ENCODE measurements at regions not wholly inside any gene's neighbourhood (a gene's known extent, or its start where the extent isn't known, plus 50 kb on each side); places are given as distances from the start of the nearest gene placed in this dataset.

- Histone ChIP-seq H3K36me3 (ENCODE audit: control insufficient read depth in 1 of 2, insufficient read depth in 2 of 2, low read length in 2 of 2) (no peaks in the 10 kb centered on the region), H3K4me1 (ENCODE audit: control insufficient read depth in 1 of 2, insufficient read depth in 2 of 2, low read length in 2 of 2) (no peaks in the 10 kb centered on the region), H3K4me3 (replicated peaks in 1 of 2; ENCODE audit: low read depth in 1 of 2, low read length in 2 of 2) (no peak overlapping the region), H3K4me2 (ENCODE audit: low read length) (no peak overlapping the region), H3K27me3 (ENCODE audit: insufficient read depth, low read length) (no peaks in the 10 kb centered on the region), H2AFZ (ENCODE audit: low read depth, low read length, poor library complexity, severe bottlenecking) (no peak overlapping the region), H3K9me2 (ENCODE audit: insufficient read depth) (no peaks in the 10 kb centered on the region), H3K27ac (ENCODE audit: low read depth, low read length) (no peak overlapping the region), H3K79me2 (ENCODE audit: insufficient read depth, low read length) (no peaks in the 10 kb centered on the region), H3K9ac (ENCODE audit: low read length) (no peak overlapping the region), H4K20me1 (ENCODE audit: insufficient read depth) (no peaks in the 10 kb centered on the region), H3K9me3 (ENCODE audit: control insufficient read depth in 1 of 2, insufficient read depth in 1 of 2, low read depth in 1 of 2, low read length in 2 of 2) (peaks cover 0 to 4% of the 10 kb centered on the region in 2 experiments; a peak in 2 of 4 replicates)
- intact Hi-C loops (cut with micrococcal nuclease), result no loop called here
- no peak for DNase-seq (ENCODE audit: low read depth, low spot score)
- no TSS peak for BruUV-seq (replicated peaks)
- RAD21 ChIA-PET (ENCODE audit: low non-redundant PET in 1 of 2, low total read pairs in 2 of 2, uncharacterized antibody in 2 of 2, unreplicated experiment in 2 of 2), result no interaction called here
- ATAC-seq, result no peak
- TF ChIP-seq FOSL1 (IDR thresholded peaks at IDR 0.05; ENCODE audit: low read depth) (no peak), POLR2AphosphoS5 (IDR thresholded peaks at IDR 0.05; ENCODE audit: low read depth, low read length) (no peak), ELF1 (IDR thresholded peaks at IDR 0.05; ENCODE audit: borderline replicate concordance, low read depth) (no peak), POLR2A (IDR thresholded peaks at IDR 0.05; ENCODE audit: borderline replicate concordance, extremely low read depth, insufficient read depth, insufficient read length) (no peak), JUND (IDR thresholded peaks at IDR 0.05) (no peak), CBX3 (IDR thresholded peaks at IDR 0.05; ENCODE audit: low read depth) (no peak), RAD21 (IDR thresholded peaks at IDR 0.05; ENCODE audit: low read depth) (no peak), SIN3A (IDR thresholded peaks at IDR 0.05; ENCODE audit: low read depth) (no peak), SP1 (IDR thresholded peaks at IDR 0.05; ENCODE audit: low read depth) (no peak), EZH2phosphoT487 (IDR thresholded peaks at IDR 0.05; ENCODE audit: borderline replicate concordance) (no peak), TCF7L2 (IDR thresholded peaks at IDR 0.05; ENCODE audit: borderline replicate concordance, extremely low read depth, insufficient read depth, insufficient read length) (no peak), ZFX (IDR thresholded peaks at IDR 0.05) (no peak), CTCF (IDR thresholded peaks at IDR 0.05 in 2 of 3, conservative IDR thresholded peaks at IDR 0.05 in 1 of 3; ENCODE audit: borderline replicate concordance in 1 of 3, insufficient read depth in 1 of 3, low read depth in 2 of 3, low read length in 2 of 3) (no peak), SRF (IDR thresholded peaks at IDR 0.05; ENCODE audit: low read depth) (no peak), ZNF274 (IDR thresholded peaks at IDR 0.05; ENCODE audit: low read depth, low read length) (no peak), ATF3 (IDR thresholded peaks at IDR 0.05) (no peak), EZH2 (IDR thresholded peaks at IDR 0.05) (no peak), MAX (IDR thresholded peaks at IDR 0.05) (no peak)
- TF ChIP-seq, protein P1, sequence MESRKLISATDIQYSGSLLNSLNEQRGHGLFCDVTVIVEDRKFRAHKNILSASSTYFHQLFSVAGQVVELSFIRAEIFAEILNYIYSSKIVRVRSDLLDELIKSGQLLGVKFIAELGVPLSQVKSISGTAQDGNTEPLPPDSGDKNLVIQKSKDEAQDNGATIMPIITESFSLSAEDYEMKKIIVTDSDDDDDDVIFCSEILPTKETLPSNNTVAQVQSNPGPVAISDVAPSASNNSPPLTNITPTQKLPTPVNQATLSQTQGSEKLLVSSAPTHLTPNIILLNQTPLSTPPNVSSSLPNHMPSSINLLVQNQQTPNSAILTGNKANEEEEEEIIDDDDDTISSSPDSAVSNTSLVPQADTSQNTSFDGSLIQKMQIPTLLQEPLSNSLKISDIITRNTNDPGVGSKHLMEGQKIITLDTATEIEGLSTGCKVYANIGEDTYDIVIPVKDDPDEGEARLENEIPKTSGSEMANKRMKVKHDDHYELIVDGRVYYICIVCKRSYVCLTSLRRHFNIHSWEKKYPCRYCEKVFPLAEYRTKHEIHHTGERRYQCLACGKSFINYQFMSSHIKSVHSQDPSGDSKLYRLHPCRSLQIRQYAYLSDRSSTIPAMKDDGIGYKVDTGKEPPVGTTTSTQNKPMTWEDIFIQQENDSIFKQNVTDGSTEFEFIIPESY (IDR thresholded peaks at IDR 0.05; ENCODE audit: extremely low read depth, insufficient replicate concordance, low read length), result no peak
- POLR2A ChIA-PET, result no interaction called here
- CTCF ChIA-PET, result no interaction called here
Observed at GRCh38 chr9:31776471-31776870, 608.0 kb upstream of the ACO1 start.
